GM19099 (cell line): ENCODE measurements at regions not wholly inside any gene's neighbourhood (a gene's known extent, or its start where the extent isn't known, plus 50 kb on each side); places are given as distances from the start of the nearest gene placed in this dataset.

ENCODE experiments used
- POLR2A ChIP-seq: IDR thresholded peaks from 3 replicates; pipeline ENCODE4 v1.6.1; 2011; ENCODE audit warnings: low read depth; ENCODE audit not compliant: insufficient read length; ENCODE audit errors: extremely low read depth

DNA sequence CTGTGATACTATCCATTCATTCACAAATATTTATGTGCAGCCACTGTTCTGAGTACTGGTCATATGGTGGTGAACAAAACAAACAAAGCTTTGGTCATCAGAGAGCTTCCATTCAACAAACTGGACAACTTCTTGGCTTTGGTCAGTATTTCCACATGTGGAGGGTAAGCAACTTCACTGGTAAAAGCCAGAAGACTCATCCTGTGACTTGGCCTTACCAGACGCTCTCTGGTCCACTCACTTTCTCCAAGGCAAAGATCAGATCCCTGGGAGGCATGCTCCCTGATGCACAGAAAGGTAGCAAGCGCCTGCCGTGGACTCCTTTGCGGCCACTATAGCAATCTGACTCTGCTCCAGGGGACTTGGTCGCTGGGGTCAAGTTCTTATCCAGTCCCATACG, 179.5 kb downstream of the EN1 start:
- no peak for TF ChIP-seq POLR2A

DNA sequence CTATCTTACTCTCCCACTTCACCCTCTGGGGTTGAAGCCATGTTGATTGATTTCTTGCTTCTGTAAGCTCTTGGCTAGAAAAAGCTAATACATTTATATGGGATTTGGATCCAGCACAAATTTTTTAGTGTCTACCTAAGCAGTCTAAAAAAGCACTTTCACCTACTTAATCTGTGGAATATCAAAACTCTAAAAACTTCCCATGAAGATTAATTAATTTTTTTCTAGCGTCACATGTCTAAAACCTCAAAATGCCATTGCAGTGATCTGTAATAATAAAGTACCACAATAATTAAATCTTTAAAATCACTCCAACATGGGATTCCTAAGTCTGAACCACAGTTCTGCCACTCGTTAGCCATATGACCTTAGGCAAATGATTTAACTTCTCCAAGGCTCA, 180.1 kb downstream of the EN1 start:
- no peak for TF ChIP-seq POLR2A

DNA sequence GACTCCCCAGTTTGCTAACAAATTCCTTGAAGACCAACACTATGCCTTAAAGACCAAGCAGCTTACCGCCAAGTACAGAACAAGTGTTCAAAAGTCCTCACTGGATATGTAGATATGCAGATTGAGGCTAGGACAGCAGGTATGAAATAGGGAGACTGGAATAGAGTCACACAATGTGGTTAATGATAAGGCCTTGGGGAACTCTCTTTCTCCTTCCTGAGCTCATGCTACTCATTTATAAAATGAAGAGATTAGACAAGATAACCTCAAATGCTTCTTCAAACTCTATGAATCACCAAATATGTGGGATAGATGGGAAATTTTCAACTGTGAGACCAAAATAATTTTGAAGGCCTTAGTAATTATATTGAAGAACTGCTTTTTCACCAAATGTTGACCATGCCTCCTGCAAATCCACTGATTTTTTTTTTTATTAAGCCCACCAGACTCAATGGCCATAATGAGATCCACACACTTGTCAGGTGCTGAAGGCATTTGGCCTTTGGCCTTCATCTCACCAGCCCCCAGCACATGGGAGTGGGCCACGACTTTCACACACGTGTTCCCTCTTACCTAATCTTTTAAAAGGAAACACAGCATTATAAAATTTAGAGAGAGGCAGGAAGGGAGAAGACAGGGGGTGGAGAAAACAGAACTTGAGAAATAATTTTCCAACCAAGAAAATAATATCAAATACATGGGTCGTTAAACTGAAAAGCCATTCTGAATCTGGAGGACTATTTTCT, 181.5 kb downstream of the EN1 start:
- no peak for TF ChIP-seq POLR2A

DNA sequence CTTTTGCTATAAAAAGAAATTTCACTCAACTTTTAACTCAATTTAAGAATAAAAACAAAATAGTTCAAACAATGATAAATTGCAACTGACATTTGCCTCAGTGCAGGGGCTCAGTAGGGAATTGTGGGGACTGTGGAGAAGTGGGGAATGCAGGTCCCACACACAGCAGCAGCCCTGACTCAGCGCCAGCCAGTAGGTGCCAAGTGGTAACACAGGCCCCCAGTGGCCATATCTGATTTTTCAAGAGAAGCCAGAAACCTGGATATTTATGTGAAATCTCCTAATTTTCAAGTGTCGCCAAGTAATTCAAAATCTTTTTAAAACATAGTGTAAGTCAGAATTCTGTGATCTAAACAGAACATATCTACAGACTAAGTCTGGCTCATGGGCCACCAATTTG, 186.3 kb downstream of the EN1 start:
- no peak for TF ChIP-seq POLR2A

DNA sequence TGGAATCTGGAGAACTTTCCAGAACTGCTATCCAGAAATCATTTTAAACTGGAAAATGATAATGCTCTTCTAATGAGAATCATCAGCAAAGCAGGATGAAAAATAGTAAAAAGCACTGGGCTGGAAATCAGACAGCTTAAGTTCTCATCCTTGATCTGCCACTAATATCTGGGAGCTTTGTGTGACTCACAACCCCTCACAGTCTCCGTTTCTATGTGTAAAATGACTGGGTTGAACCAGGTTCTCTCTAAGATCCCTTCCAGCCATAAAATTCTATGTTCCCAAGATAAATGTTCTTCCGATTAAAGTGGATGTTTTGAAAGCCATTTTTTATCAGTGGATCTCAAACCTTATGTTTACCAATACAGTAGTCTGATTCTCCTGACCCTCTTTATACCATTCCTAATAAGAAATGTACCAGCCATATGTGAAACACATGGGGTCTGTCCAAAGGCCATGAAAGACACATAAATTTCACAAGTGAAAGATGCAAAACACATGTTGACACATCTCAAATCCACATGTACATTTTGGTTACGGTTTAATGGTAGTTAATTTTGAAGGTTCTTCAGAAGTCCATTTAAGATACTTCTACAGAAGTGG, 188.8 kb downstream of the EN1 start:
- no peak for TF ChIP-seq POLR2A

DNA sequence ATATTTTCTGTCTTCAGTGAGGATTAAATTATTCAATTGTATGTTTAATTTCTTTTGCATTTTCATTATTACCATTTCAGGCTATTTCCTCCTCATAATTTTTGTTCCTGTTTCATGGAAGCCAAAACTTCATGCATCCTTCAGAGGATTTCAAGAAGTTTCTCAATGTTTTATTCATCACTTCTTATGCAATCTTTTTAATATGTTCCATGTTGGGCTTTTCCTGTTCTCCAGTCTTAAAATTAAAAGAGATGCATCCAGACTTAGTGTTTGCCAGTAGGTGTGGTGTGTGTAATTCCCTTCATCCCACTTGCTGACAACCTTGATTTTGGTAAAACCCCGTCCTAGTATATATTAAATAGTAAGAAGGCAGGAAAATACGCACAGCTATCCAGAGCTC, 190.0 kb downstream of the EN1 start:
- TF ChIP-seq POLR2A: no peak

DNA sequence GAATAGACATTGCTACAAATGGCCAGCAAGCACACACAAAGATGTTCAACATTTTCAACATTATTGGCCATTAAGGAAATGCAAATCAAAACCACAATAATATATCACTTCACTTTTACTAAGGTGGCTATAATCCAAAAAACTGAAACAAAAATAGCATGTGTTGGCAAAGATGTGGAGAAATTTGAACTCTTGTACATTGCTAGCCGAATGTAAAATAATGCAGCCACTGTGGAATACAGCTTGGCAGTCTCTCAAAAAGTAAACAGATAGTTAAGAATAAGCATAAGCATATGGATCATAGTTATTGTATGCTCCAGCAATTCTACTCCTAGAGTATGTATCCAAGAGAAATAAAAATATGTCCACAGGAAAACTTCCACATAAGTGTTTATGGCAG, 192.5 kb downstream of the EN1 start:
- TF ChIP-seq POLR2A: no peak

DNA sequence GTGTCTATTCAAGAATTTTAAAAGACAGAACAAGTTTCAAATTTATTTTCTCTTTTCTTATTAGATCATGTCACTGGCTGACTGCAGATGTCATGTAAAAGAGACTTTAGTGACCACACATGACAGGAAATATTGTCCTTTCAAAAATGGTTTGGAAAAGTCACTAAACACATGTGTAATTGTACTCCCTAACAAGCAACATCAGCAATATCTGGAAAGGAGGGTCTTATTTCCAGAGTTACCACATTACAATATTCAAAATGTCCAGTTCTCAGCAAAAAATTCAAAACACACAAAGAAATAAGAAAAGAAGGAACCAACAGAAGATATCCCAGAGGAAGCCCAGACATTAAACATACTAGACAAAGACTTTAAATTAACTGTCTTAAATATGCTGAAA, 197.1 kb downstream of the EN1 start:
- TF ChIP-seq POLR2A: no peak

DNA sequence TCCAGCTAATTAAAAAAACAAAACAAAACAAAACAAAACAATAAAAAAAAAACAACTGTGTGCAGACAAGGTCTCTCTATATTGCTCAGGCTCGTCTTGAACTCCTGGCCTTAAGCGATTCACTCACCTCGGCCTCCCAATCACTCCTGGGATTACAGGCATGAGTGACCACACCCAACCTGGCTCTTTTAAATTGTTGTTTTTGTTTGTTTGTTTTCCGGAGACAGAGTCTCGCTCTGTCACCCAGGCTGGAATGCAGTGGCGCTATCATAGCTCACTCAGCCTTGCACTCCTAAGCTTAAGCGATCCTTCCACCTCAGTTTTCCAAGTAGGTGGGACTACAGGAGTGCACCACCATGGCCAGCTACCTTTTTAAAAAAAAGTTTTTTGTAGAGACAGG, 201.6 kb downstream of the EN1 start:
- TF ChIP-seq POLR2A: no peak

DNA sequence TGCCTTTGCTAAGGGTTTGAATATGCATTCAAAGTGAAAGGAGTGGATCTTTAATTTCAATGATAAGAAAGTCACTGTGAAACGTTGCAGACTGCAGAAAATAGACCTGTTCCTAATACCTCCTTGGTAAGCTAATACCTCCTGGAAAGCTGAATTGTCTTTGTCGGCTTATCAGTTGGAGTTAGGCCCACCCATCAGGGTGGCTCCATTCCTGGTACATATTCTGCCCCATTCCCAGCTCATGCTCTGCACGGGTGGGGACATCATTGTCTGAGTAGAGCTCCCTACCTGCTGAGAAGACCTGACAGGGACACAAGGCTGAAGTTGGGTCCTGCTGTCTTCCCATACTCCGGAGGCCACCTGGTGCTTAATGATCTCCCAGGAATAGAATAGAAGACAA, 203.3 kb downstream of the EN1 start:
- TF ChIP-seq POLR2A: no peak

DNA sequence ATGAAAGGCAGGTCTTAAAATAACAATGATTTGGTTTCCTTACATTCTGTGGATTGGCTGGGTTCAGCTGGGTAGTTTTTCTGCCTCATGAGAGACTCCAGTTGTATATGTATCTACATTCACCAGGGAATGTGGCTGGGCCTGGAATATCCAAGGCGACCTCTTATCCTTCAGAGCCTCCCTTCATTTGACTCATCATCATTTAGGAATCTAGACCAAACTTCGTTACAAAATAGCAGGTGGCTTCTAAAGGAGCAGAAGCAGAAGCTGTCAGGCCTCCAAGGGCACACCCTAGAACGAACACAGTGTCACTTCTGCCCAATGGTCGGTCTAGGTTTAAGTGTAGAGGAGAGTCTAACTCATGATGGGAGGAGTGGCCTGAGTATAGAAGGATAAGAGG, 204.2 kb downstream of the EN1 start:
- no peak for TF ChIP-seq POLR2A

DNA sequence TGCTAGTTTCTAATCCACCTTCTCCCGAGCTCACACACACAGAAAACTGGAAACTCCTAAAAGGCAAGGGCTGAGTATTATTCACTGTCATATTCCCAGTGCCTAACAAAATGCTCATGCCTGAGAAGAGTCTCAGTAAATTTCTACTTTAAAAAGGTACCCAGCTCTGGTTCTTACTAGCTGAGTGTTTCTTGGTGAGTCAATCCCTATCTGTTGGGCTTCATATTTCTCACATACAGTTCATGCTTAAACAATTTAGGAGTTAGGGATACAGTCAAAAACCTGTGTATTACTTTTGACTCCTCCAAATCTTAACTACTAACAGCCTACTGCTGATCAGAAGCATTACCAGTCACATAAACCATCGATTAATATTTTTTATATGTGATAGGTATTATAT, 204.9 kb downstream of the EN1 start:
- TF ChIP-seq POLR2A: no peak

DNA sequence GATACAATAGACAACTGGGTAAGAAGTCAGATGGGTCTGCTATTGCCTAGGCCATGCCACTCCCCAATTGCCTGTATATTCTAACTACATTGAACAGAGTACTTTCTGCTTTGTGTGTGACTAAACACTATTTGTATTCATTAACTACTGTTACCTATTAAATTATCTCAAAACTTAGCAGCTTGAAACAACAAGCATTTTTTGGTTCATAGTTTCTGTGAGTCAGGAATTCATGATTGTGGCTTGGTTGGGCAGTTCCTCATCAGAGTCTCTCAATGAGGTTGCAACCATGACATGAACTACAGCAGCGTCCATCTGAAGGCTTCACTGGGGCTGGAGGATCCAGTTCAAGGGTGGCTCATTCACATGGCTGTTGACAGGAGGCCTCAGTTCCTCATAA, 205.7 kb downstream of the EN1 start:
- TF ChIP-seq POLR2A: no peak

DNA sequence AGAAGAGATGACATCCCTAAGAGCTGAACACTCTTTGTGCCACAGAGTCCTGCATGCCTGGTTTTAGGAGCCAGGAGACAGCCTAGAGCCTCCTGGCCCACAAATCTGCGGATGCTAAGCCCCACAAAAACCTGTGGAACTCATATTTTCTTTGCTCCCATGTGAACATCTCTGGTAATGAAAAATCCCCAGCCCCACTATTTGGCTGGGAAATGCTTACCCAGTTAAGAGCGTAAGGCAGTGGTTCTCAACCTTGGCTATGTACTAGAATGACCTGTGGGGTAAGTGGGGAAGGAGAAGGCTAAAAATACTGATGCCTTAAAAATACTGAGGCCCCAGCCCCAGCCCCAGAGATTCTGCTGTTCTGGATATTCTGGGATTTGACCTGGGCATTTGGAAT, 208.1 kb downstream of the EN1 start:
- no peak for TF ChIP-seq POLR2A

DNA sequence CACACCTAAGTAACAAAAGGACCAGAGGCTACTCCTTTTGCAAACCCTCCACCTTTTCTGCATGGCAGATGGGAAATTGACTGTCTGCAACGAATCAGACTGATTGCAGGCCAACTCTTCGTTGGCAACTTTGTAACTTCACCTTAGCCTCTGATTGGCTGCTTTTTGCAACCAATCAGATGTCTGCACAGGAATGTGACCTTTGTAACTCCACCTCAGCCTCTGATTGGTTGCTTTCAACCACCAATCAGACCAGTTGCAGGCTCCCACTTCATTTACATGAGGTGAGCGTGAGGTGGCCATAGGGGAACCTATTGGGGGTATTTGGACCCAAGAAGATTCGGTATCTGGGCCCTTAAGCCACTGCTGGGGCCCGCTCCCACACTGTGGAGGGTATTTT, 209.0 kb downstream of the EN1 start:
- TF ChIP-seq POLR2A: no peak

DNA sequence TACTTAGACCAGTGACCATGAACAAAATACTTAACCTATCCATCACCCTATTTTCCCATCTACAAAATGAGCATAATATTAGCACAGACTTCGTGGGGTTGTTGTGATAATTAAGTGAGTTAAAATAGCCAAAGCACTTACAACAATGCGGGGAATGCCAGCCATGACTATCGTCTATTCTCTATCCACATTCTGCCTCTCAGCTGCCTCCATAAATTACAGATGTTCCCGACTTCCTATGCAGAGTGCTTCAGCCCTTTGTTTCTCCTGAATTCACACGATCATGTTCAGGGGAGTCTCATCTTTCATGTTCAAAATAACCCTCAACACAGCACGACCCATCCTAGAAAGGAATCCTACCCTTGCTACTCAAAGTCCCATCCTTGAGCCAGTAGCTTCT, 211.6 kb downstream of the EN1 start:
- TF ChIP-seq POLR2A: no peak

DNA sequence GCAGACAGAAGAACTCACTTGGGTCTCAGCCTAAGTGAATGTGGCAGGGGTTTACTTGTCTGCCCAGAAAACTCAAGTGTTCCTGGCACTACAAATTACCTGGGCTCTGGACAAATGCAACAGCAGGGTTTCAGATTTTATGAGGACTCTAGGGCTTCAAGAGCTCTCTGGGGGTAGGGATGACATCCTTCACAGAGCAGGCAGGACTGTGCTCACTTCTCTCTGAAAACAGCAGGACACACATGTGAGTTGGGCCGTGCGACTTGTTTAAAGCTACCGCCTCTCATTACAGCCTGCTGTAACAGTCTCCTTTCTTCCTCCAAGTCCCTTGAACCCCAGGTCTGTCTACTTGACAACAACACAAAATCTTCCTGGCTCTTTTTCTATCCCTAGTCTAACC, 212.6 kb downstream of the EN1 start:
- no peak for TF ChIP-seq POLR2A

DNA sequence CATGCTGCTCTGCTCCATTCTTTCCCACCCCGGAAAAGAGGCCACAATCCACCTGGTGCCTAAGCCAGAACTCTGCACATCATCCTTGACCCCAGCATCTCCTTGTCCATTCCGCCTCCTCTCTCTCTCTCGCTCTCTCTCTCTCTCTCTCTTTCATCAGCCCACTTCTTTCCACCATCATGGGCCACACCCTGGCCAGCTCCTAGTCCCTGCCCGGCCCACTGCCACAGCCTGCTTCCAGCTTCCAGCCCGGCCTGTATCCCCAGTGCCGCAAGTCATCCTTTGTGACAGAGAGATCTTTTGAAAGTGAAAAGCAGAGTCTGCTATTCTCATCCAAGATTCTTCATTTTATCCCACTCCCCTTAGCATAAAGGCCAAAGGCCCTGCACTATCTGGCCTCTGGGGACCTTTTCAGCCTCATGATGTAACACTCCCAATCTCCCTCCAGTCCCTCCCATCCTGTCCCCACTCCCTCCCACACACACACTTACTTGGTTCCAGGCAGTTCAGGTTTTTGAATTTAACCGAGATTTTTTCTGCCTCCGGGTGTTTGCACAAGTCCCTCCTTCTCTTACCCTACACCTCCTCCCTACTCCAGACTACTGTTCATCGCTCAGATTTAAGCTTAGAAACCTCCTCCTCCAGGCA, 214.0 kb downstream of the EN1 start:
- TF ChIP-seq POLR2A: no peak
